Kidney (tissue), 13 donors: ENCODE measurements at regions not wholly inside any gene's neighbourhood (a gene's known extent, or its start where the extent isn't known, plus 50 kb on each side); places are given as distances from the start of the nearest gene placed in this dataset.

Source experiments
- DNase-seq, 5 donors: peaks; one replicate each; pipeline ENCODE4 v3.0.0-alpha.2; 2013 to 2020
- FAIRE-seq: peaks from 2 replicates; lab custom pipeline; 2012; peaks lifted over from hg19 to GRCh38; lab: Jason Lieb, UNC
- H3K27ac ChIP-seq, 2 donors: one replicate each; pipeline ENCODE4 v1.7.0; 2013; ENCODE audit warnings: low read depth in 2 of 2, low read length in 2 of 2, inconsistent platforms in 1 of 2
- H3K27me3 ChIP-seq: one replicate; pipeline ENCODE4 v1.7.1; 2013; ENCODE audit warnings: low read length, inconsistent platforms; ENCODE audit not compliant: control insufficient read depth, insufficient read depth
- H3K36me3 ChIP-seq, 3 donors: one replicate each; pipeline versions ENCODE4 v1.7.0 to v1.7.1; 2013; ENCODE audit warnings: low read length in 3 of 3, control low read depth in 1 of 3, inconsistent platforms in 1 of 3; ENCODE audit not compliant: insufficient read depth in 3 of 3, control insufficient read depth in 2 of 3
- H3K4me1 ChIP-seq, 3 donors: one replicate each; pipeline versions ENCODE4 v1.7.0 to v1.7.1; 2013; ENCODE audit warnings: low read length in 3 of 3, inconsistent platforms in 1 of 3, low read depth in 1 of 3; ENCODE audit not compliant: control insufficient read depth in 2 of 3, insufficient read depth in 2 of 3
- H3K4me3 ChIP-seq, 3 donors: one replicate each; pipeline versions ENCODE4 v1.7.0 to v1.8.1; 2013; ENCODE audit warnings: low read length in 3 of 3, control low read depth in 1 of 3, inconsistent platforms in 1 of 3
- H3K9ac ChIP-seq, 3 donors: one replicate each; pipeline versions ENCODE4 v1.7.0 to v1.7.1; 2013; ENCODE audit warnings: low read length in 3 of 3, control low read depth in 1 of 3, inconsistent platforms in 1 of 3
- H3K9me3 ChIP-seq, 3 donors: one replicate each; pipeline versions ENCODE4 v1.7.0 to v1.7.1; 2013; ENCODE audit warnings: low read length in 3 of 3, control low read depth in 1 of 3, inconsistent platforms in 1 of 3; ENCODE audit not compliant: control insufficient read depth in 2 of 3, insufficient read depth in 1 of 3
- intact Hi-C: fragments of 100-400 bp; cut with DNase I; formaldehyde crosslinking; loops from one replicate; pipeline ENCODE4 v1.11.1; 2022
- TF ChIP-seq, protein P1 (sequence below): IDR thresholded peaks from 3 replicates; pipeline ENCODE4 v1.5.1; 2012; ENCODE audit warnings: mild to moderate bottlenecking, moderate library complexity, borderline replicate concordance; ENCODE audit not compliant: insufficient read depth; ENCODE audit errors: extremely low read depth
- donor health status: control.
- donor health status: control.
- donor health status: control.
- donor health status: control.
- donor health status: control.
- donor health status: DM: yes; HTN: yes; CAD: no.
- donor health status: Normal renal cell carcinoma (clear cell type).

- no peaks in the 10 kb centered on the region for H3K9me3 ChIP-seq
- intact Hi-C loops: no loop called here
- no peak overlapping the region for H3K9ac ChIP-seq
- no peak for DNase-seq
- no peaks in the 10 kb centered on the region for H3K27me3 ChIP-seq
- H3K27ac ChIP-seq: no peak overlapping the region
- no peak overlapping the region for H3K4me3 ChIP-seq
- no peak for FAIRE-seq
- TF ChIP-seq, protein P1, sequence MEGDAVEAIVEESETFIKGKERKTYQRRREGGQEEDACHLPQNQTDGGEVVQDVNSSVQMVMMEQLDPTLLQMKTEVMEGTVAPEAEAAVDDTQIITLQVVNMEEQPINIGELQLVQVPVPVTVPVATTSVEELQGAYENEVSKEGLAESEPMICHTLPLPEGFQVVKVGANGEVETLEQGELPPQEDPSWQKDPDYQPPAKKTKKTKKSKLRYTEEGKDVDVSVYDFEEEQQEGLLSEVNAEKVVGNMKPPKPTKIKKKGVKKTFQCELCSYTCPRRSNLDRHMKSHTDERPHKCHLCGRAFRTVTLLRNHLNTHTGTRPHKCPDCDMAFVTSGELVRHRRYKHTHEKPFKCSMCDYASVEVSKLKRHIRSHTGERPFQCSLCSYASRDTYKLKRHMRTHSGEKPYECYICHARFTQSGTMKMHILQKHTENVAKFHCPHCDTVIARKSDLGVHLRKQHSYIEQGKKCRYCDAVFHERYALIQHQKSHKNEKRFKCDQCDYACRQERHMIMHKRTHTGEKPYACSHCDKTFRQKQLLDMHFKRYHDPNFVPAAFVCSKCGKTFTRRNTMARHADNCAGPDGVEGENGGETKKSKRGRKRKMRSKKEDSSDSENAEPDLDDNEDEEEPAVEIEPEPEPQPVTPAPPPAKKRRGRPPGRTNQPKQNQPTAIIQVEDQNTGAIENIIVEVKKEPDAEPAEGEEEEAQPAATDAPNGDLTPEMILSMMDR: no peak
- no peaks in the 10 kb centered on the region for H3K36me3 ChIP-seq
- H3K4me1 ChIP-seq: no peaks in the 10 kb centered on the region
Observed at GRCh38 chr10:131570716-131571307, 259.3 kb upstream of the TCERG1L start.

DNA sequence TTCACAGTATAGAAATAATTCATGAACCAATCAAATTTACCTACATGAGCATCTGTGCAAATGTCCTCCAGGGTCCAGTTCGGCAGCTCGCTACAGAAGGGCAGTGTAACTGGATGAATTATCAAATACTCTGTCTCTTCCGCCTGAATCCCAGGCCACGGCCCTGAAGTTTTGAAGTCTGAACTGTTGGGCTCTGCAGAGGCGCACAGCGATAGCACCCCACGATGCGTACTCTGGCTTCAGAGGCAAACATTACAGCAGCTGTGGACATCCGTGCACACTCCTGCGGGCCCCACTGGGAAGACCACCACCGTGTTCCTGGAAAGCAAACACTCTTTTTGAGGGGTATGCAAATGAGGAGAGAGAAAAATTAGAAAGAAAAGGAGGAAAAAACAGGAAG is 259.8 kb upstream of the TCERG1L start:
- H3K36me3 ChIP-seq: no peaks in the 10 kb centered on the region
- H3K9ac ChIP-seq: no peak overlapping the region
- FAIRE-seq (no peak), DNase-seq (no peak)
- no peaks in the 10 kb centered on the region for H3K9me3 ChIP-seq
- no peaks in the 10 kb centered on the region for H3K4me1 ChIP-seq
- no peaks in the 10 kb centered on the region for H3K27me3 ChIP-seq
- intact Hi-C loops: no loop called here
- H3K4me3 ChIP-seq: no peak overlapping the region
- H3K27ac ChIP-seq: no peak overlapping the region
- TF ChIP-seq, protein P1: no peak

DNA sequence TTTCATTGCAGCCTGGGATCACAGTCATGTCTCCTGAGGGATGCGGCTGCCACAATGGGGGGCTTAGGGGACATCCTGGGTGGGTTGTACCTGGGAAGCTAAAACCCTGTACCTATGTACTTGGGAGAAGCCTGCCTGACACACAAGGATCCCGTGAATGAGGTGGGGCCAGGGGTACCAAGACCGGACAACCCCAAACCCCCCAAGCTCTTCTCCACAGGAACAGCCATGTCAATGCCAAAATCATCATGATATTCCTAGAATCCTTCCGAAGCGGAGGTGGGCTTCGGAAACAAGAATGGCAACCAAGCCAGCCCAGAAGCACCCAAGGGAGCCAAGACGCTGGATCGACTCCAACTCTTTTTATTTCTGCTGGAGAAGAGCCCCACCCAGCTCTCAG is 260.3 kb upstream of the TCERG1L start:
- H3K27ac ChIP-seq: no peak overlapping the region
- FAIRE-seq (no peak), DNase-seq (no peak)
- H3K9ac ChIP-seq: no peak overlapping the region
- no peak overlapping the region for H3K4me3 ChIP-seq
- TF ChIP-seq, protein P1: no peak
- no peaks in the 10 kb centered on the region for H3K27me3 ChIP-seq
- no peaks in the 10 kb centered on the region for H3K9me3 ChIP-seq
- no peaks in the 10 kb centered on the region for H3K4me1 ChIP-seq
- intact Hi-C loops: no loop called here
- no peaks in the 10 kb centered on the region for H3K36me3 ChIP-seq

DNA sequence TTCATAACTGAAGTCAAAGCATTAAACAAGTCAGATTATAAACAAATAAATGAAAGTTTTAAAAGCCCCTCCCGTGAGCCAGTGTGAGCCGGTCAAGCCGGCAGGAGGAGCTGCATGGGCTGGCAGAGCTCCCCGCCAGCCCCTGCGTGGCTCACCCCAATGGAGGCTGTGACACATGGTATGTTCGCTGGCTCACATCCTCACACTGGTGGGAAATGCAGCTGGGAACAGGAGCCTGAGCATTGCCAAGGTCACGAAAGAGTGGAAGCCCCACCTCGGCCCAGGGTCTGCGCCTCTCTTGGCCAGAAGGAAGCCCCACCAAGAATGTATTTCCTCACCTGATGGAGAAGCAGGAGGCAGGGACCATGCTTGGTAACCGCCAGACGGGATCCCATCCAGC is 261.7 kb upstream of the TCERG1L start:
- no peak for FAIRE-seq
- Histone ChIP-seq H3K36me3 (no peaks in the 10 kb centered on the region), H3K4me1 (no peaks in the 10 kb centered on the region), H3K27ac (no peak overlapping the region), H3K27me3 (no peaks in the 10 kb centered on the region), H3K4me3 (no peak overlapping the region), H3K9me3 (no peaks in the 10 kb centered on the region), H3K9ac (no peak overlapping the region)
- intact Hi-C loops: no loop called here
- TF ChIP-seq, protein P1: no peak
- DNase-seq: no peak
